GM19238 (cell line): ENCODE measurements at regions not wholly inside any gene's neighbourhood (a gene's known extent, or its start where the extent isn't known, plus 50 kb on each side); places are given as distances from the start of the nearest gene placed in this dataset.
"Not testable (repeated sequence)": the region's sequence is repeated elsewhere in the genome, so short reads cannot be mapped to it uniquely, and the experiment has no call there.

Source experiments
- DNase-seq: peaks from one replicate; pipeline ENCODE4 v3.0.0; 2011; ENCODE audit warnings: low spot score; ENCODE audit not compliant: insufficient read length

DNA sequence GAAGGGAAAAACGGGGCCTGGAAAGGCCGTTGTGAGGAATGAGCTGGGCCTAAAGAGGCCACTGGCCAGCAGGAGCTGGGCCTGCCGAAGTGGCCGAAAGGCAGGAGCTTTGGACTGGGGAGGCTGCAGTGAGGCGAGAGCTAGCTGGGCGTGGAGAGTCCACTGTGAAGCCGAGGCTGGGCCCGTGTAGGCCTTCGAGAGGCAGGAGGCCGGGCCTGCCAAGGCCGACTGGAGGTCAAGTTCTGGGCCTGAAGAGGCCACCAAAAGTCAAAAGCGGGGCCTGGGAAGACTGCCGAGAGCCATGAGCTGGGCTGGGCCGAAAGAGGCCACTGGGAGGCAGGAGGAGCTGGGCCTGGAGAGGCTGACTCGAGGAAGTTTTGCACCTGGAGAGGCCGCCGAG lies 69.6 kb upstream of the COBL start:
- DNase-seq: not testable (repeated sequence)

DNA sequence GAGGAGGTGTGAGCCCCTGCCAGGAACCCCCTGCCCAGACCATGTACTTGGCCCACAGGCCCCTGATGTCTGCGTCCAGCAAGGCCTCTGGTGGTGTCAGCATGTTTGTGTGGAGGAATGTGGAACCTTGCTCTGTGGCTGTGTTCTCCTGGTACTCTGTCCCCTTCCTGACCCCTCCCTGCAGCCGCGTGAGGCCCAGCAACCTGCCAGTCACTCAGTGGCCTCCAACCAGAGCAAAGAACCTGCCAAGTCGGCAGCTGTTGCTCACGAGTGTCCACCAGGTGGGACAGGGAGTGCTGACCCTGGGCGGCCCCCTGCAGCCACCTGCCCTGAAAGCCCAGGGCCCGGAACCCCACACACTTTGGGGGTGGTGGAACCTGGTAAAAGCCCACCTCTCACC lies 65.6 kb upstream of the COBL start:
- not testable (repeated sequence) for DNase-seq

DNA sequence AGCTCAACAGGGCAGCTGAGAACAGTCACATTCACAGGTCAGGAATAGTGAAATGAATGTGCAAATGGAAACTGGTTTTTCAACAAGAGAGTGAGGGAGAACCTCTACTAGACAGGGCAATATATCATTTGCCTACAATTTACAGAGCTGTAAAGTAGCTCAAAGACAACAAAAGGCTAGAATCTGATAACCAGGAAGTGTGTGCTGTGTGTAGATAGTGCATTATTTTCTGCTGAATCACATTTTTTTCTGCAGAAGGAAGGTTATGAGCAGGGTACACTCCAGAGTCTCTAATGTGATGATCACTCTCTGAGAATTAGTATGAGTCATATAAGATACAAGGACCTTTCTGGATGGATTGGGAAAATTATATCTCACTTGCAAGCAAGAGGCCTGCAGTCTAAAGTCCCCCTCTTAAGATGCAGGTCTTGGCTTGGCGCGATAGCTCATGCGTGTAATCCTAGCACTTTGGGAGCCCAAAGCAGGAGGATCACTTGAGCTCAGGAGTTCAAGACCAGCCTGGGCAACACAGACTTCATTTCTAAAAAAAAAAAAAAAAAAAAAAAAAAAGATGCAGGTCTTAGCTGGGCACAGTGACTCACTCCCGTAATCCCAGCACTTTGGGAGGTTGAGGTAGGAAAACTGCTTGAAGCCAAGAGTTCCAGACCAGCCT lies 59.9 kb upstream of the COBL start:
- DNase-seq: no peak

DNA sequence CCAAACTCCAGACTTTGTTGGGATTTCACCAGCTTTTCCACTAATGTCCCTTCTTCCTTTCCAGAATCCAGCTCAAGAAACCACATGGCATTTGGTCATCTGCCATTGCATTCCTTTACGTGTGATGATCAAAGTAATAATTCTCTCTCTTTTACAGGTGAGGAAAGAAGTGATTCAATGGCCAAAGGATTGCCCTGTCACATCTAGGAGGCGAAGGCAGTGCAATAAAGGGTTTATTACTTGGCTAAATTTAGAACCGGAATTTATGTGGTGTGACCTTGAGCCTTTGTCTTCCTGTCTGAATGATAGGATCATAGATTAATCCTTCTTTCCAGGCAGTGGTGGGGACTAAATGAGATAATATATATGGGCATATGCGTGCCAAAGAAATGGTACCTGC lies 58.3 kb upstream of the COBL start:
- DNase-seq: no peak

DNA sequence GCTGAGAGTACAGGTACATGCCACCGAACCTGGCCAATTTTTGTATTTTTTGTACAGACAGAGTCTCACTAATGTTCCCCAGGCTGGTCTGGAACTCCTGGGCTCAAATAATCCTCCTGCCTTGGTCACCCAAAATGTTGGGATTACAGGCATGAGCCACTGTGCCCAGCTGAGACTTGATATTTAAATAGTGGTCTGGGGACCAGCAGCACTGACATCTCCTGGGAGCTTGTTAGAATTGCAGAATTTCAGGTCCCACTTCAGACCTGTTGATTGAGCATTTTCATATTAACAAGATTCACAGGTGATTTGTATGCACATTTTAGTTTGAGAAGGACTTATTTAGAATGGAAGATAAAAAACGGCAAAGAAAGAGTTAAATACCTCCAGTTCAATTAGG lies 57.0 kb upstream of the COBL start:
- DNase-seq: not testable (repeated sequence)

DNA sequence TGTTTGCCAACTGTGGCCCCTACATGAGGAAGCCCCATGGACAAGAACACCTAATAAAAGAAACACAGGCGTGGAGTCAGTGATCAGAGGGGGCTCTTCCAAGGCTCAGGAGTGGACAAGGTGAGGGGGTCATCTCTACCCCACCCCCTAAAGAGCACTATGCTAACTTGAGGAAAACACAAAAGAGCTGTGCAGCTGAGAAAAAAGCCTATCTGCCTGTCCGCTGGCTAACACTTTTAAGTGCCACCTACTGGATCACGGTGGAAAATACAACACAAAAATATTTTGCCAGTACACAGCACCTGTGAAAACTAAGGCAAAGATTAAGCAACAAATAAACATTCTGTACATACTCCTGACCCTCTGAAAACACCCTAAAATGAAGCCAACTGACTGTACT lies 53.1 kb upstream of the COBL start:
- no peak for DNase-seq

DNA sequence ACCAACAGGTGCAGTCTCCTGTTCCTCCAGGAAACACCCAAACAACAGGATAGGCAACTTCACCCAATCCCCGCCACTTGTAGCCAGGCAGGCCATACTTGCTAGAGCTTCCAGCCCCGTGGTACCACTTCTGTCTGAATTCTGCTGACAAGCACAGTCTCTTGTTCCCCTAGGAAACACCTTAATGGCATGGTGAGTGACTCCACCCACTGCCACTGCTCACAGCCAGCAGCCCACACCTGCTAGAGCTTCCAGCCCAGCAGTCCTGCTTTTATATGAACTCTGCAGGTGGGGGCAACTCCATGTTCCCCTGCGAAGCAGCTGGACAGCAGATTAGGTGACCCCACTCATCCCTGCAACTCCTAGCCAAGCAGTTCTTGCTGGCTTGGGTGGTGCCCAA lies 52.6 kb upstream of the COBL start:
- DNase-seq: not testable (repeated sequence)

DNA sequence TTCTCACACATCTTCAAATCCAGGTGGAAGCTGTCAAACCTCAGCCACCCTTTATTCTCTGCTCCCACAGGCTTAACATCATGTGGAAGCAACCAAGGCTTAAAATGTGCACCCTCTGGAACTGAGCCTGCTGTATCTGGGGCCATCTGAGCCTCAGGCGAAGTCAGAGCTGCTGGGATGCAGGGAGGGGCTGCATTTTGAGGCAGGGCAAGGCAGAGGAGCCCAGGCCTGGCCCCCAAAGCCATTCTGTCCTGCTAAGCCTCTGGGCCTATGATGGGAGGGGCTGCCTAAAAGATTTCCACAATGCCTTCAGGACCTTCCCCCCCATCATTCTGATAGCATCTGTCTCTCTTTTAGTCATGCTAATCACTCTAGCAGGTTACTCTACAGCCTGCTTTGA lies 51.7 kb upstream of the COBL start:
- DNase-seq: no peak

DNA sequence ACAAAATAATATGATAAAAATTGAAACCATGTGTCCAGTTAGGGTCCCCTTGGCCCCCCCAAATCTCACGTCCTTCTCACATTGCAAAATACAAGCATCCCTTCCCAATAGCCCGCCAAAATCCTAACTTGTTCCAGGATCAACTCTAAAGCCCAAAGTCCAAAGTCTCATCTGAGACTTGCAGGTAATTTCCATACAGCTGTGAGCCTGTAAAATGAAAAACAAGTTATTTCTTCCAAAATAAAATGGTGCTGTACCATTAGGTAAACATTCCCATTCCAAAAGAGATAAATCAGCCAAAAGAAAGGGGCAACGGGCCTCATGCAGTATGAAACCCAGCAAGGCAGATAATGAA lies 51.0 kb upstream of the COBL start:
- no peak for DNase-seq

DNA sequence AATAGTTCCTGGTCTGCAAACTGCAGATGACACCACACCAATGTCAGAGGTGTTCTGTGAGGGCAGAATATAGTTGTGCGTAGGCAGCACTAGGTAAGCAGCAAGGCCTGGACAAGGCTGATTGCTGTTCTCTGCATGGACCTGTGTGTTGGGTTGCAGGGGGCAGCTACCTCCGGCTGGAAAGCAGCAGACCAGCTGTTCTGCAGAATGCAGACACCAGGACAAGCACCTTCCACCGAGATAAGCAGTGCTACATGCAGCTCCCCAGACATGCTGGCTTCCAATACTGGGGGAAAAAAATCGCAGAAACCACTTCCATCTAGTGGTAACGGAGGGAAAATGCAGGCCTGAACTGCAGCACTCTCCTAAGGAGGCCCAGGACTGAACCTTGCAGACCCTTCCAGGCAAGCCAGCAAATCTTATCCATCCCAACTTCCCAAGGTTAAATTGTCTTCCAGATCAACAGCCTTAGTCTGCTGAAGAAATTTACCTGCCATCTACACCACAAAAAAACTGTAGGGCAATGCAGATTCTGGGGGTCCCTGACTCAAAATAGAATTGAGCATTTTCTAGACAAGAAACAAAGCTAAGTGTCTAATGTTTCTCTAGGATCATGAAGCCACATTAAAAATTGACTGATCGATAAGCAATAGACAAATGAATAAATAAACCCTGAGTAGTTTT lies 50.5 kb upstream of the COBL start:
- DNase-seq: peak; percentile 23
